HuH-7.5 (cell line): ENCODE measurements at regions not wholly inside any gene's neighbourhood (a gene's known extent, or its start where the extent isn't known, plus 50 kb on each side); places are given as distances from the start of the nearest gene placed in this dataset.
"Not testable (repeated sequence)": the region's sequence is repeated elsewhere in the genome, so short reads cannot be mapped to it uniquely, and the experiment has no call there.

Experiments used
- DNase-seq: peaks from one replicate; pipeline ENCODE4 v3.0.0; 2011; ENCODE audit warnings: low spot score

GRCh38 chr4:177494791-177495190, 52.6 kb upstream of the AGA start:
- DNase-seq, result no peak

DNA sequence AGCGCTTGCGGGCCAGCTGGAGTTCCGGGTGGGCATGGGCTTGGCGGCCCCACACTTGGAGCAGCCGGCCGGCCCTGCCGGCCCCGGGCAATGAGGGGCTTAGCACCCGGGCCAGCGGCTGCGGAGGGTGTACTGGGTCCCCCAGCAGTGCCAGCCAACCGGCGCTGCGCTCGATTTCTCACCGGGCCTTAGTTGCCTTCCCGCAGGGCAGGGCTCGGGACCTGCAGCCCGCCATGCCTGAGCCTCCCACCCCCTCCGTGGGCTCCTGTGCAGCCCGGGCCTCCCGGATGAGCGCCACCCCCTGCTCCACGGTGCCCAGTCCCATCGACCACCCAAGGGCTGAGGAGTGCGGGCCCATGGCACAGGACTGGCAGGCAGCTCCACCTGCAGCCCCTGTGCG, 53.4 kb upstream of the AGA start:
- not testable (repeated sequence) for DNase-seq

DNA sequence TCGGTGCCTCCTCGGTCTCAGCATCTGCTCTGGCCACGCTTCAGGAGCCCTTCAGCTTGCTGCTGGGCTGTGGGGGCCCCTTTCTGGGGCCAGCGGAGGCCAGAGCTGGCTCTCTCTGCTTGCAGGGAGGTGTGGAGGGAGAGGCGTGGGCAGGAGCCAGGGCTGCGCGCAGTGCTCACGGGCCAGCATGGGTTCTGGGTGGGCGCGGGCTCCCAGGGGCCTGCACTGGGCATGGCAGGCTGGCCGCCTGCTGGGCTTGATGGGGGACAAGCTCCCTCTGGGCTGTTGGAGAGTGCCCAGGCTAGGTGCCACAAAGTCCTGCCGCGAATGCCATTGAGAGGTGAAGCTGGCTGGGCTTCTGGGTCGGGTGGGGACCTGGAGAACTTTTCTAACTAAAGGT, 57.3 kb upstream of the AGA start:
- DNase-seq, result no peak

- no peak for DNase-seq
Observed at GRCh38 chr4:177505171-177505615, 63.0 kb upstream of the AGA start.

DNA sequence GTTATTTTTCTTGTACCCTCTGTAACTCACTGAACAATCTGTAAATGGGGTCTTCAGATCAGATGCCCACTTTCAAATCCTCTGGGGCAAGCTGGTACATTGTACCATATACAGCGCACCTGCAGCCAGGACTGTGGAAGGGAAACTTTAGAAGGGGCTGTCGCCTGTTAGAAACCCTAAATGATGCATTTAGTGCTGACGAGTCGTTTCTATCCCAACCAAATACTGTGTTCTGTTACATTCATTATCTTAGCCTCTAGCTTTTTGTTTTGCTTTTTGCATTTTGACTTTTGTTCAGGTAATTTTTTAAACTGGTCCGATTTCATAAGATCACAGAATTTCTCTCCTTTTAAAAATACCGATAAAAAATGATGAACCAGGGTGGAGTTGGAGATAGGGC, 66.4 kb upstream of the AGA start:
- no peak for DNase-seq

DNA sequence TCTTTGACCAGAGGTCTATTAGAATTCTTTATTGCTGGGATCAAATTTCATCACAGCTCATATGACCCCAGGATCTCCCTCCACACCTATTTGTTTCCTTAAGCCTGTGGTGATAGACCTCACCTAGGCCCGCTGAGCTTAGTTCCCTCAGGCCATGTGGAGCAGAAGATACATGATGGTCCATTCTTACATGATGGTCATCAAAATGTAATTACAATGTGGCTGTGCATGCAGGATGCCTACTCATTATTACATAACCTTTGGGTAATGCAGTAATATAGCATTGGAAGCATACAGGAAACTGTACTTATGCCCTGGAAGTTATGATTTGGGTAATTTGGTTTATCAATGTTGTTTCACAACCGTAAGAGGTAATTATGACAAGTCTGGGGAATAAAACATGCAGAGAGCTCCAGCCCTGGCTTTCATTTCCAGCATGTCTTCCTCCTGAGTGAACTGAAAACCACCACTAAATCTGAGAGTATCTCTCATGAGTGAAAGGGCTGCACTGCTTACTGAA, 67.0 kb upstream of the AGA start:
- DNase-seq, result no peak

GRCh38 chr4:177511611-177512010, 69.4 kb upstream of the AGA start:
- no peak for DNase-seq

DNA sequence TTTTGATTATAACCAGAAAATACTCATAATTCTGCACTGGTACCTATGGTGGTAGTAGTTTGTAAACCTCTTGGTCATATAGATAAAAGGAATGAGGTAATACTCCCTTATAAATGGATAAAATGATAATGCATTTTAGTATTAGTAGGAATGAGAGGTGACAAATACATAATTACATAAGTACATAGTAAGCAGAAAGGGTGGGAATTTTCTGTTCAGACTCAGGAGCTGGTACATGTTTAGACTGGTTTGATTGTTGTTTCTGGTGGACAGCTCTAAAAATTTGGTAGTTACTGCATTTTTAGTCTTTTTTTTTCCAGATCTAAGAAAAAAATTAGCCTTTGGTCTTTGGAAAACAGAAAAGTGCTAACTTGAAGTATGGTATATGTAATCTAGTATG, 70.4 kb upstream of the AGA start:
- DNase-seq, result no peak

GRCh38 chr4:177517862-177518261, 75.6 kb upstream of the AGA start:
- DNase-seq, result no peak

- no peak for DNase-seq
Observed at GRCh38 chr4:177519481-177520260, 77.4 kb upstream of the AGA start.

- DNase-seq, result no peak
Observed at GRCh38 chr4:177528620-177529019, 86.4 kb upstream of the AGA start.

DNA sequence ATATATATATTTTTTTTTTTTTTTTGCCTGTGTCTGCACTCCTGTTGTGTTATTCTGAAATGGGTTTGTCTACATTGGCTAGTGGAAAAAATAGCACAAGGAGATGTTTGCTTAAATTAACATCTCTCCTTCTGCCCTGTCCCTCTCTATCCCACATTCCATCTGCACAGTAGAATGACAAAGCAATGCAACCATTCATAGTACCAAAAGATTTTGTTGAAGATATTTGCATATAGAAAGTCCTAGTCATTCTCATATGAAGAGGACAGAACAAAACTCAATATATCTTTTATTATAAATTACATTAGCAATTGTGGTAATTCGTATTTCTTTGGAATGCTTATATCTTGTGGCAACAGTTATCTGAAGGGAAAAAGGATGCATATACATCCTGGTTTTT, 88.3 kb upstream of the AGA start:
- DNase-seq, result no peak

DNA sequence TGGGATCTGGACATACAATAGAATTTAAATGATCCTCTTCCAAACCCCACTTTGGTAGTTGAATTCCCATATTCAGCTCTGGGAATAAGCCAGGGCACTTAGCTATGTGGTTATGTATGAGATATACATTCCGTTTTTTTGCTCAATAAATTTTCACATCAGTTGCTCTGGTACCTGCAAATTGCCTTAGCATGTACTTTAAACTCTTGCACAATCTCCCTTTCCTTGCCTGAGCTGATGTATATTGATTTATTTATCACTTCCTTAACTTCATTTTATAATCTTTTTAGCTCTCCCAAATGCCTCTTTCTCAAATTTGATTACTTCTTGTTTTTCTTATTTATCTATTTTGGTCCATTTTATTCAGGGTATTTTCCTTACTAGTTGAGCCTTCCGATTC, 90.1 kb upstream of the AGA start:
- DNase-seq, result no peak

GRCh38 chr4:177534841-177535240, 92.6 kb upstream of the AGA start:
- DNase-seq, result not testable (repeated sequence)

DNA sequence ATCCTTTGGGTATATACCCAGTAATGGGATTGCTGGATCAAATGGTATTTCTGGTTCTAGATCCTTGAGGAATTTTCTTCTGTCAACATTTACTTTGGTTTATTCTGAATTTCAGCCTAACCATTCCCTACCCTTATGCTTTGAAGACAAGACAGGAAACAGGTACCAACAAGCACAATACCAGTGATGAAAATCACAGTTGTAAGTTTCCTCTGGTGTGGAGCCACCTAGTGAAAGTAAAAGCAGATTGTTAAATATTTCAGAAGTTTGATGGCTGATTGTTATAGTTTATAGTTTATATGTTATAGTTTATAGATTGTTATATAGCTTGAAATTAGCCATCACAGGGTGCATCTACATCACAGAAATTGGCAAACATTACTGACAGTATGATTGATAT, 104.5 kb upstream of the AGA start:
- no peak for DNase-seq

- DNase-seq, result no peak
Observed at GRCh38 chr4:177547985-177548384, 105.7 kb upstream of the AGA start.

- DNase-seq, result peak; percentile 24
Observed at GRCh38 chr4:177555007-177555574, 112.9 kb upstream of the AGA start.

GRCh38 chr4:177557416-177557815, 115.2 kb upstream of the AGA start:
- no peak for DNase-seq

DNA sequence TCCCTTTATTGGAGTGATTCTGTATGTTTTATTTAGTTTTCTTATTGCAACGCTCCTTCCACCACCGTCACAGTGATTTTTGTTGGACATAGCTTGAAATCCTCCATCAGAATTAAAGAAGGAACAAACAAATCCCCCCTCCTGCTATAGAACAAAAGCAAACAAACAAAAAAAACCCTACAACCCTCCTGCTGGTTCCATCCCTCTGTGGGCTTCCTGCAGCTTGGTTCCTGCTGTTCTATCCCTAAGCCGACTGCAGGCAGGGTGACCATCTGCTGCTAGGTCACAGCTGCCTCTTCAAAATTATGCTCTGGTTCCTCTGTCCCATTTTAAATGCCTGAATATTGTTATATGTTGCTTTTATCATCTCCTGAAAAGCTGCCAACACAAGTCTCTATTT, 116.8 kb upstream of the AGA start:
- no peak for DNase-seq

DNA sequence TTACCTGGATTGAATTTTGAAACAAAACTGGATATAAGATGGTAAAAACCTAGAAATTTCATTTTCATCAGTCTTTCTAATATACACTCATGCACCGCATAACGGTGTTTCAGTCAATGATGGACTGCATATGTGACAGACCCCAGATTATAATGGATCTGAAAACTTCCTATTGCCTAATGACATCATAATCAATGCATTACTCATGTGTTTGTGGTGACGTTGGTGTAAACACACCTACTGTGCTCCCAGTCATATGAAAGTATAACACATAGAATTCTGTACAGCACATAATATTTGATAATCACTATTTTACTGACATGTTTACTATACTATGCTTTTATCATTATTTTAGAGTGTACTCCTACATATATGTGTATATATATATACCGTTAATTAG, 119.9 kb upstream of the AGA start:
- DNase-seq, result no peak

- DNase-seq, result no peak
Observed at GRCh38 chr4:177562859-177563258, 120.6 kb upstream of the AGA start.

GRCh38 chr4:177566691-177567090, 124.5 kb upstream of the AGA start:
- DNase-seq, result no peak

- no peak for DNase-seq
Observed at GRCh38 chr4:177568931-177569330, 126.7 kb upstream of the AGA start.

GRCh38 chr4:177569434-177569833, 127.2 kb upstream of the AGA start:
- DNase-seq, result no peak
